GM10266 (cell line): ENCODE measurements at regions not wholly inside any gene's neighbourhood (a gene's known extent, or its start where the extent isn't known, plus 50 kb on each side); places are given as distances from the start of the nearest gene placed in this dataset.

Source experiments
- DNase-seq: peaks from one replicate; pipeline ENCODE4 v3.0.0; 2012; ENCODE audit errors: extremely low spot score
- TF ChIP-seq, protein P1 (sequence below): IDR thresholded peaks from 2 replicates; pipeline ENCODE4 v1.5.1; 2012; ENCODE audit warnings: mild to moderate bottlenecking, low read depth; ENCODE audit not compliant: control insufficient read depth, insufficient read depth; ENCODE audit errors: missing control alignments

DNA sequence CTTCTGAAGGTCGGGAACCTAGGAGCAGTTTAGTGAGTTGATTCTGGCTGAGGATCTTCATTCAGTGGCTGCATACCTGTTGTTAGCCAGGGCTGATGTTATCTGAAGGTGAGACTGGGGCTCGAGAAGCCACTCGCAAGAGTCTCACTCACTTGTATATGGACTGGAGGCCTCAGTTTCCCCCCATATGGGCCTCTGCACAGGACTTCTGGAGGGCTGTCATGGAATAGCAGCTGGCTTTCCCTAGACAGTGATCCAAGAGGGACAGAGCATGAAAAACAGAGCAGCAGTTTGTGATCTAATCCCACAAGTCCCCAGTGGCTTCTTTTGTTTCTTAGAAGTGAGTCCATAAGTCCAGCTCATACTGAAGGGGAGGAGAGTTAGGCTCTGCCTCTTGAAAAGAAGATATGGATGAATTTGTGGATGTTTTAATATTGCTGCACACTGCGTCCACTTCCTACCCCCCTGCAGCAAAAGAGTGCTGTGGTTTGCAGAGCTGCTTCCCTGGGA lies 623.4 kb downstream of the CDH26 start:
- TF ChIP-seq, protein P1, sequence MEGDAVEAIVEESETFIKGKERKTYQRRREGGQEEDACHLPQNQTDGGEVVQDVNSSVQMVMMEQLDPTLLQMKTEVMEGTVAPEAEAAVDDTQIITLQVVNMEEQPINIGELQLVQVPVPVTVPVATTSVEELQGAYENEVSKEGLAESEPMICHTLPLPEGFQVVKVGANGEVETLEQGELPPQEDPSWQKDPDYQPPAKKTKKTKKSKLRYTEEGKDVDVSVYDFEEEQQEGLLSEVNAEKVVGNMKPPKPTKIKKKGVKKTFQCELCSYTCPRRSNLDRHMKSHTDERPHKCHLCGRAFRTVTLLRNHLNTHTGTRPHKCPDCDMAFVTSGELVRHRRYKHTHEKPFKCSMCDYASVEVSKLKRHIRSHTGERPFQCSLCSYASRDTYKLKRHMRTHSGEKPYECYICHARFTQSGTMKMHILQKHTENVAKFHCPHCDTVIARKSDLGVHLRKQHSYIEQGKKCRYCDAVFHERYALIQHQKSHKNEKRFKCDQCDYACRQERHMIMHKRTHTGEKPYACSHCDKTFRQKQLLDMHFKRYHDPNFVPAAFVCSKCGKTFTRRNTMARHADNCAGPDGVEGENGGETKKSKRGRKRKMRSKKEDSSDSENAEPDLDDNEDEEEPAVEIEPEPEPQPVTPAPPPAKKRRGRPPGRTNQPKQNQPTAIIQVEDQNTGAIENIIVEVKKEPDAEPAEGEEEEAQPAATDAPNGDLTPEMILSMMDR: no peak
- DNase-seq: no peak

DNA sequence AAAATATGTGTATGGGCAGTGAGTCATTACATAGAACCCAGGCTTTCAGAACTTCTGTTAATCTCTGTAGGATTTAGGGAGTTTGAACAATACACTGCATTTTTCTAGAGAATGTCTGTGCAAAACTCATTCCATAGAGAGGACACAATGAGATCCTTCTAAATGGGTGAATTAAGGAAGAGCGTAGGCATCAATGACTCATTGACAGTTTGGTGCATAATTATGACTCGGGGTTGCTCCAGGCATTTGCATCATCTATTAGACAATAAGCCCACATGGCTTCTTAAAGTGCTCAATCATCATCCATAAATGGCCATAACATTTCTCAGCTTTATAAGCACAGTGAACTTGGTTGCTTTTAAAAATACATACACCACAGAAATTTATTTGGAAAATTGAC lies 625.5 kb downstream of the CDH26 start:
- TF ChIP-seq, protein P1: no peak
- DNase-seq: no peak

DNA sequence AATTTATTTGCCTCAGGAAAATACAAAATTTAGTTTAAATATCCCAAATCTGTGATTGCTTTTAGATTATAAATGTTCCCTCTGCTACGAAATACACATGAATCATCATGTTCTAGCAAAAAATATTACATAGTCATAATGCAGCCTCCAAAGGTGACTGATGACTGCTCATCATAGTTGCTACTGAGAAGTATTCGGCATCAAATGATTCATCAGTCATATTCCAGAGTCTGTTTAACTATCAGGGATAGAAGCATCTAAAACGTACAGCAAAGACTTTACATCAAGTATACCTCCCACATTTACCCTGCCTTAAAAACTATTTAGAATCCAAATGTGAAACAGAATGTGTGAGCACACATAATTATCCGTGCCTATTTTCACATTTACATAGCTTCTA lies 626.0 kb downstream of the CDH26 start:
- no peak for DNase-seq
- TF ChIP-seq, protein P1: no peak

DNA sequence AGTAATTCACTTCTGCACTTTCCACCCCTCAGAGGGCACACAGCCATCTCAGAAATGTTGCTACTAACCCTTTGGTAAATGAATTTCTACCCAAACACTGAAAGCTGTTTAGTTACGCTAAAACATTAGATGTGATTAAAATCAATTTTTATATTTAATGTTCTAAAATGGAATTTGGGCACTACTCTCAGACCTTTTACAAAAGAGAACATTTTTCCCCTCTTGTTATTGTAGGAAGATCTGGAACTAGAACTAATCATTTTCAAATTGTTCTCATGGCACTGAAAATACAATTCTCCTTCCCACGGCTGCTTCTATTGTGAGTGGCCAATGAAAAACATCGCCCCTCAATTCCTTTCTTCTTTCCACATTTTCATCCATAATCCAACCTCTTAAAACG lies 627.4 kb downstream of the CDH26 start:
- DNase-seq: no peak
- TF ChIP-seq, protein P1: no peak

DNA sequence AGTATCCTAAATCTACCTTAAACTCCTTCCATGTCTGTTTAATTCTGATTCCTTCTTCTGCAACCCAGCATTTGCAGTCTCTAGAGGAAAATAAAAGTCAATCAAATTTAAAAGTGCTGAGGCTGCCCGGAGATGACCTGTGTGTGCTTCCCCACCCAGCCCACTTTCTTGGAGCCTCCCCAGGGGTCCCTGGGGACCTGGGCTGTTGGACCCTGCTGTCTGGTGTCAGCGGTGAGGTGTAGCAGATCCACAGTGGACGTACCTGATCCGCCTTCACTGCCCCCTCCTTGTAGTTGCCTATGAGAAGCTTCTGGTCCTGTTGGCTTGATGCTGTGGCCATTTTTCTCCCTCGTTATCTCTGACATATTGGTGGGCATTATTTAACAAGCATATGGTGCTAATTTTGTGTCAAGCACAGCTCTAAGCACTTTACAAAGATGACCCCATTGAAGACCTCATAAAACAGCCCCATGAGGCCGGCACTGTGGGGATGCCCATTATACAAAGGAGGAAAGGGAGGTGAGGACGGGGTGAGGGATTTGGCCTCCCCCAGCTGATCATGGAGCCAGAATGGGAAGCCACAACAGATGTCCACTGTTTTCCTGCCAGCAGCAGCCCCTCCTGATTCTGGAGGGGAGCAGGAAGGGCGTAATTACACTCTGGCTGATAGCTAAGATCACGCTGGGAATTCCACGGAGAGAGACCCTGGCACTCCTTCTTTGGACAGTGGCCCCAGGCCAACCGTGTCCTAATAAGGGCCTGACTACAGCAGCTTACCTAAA lies 628.2 kb downstream of the CDH26 start:
- TF ChIP-seq, protein P1: no peak
- DNase-seq: no peak

DNA sequence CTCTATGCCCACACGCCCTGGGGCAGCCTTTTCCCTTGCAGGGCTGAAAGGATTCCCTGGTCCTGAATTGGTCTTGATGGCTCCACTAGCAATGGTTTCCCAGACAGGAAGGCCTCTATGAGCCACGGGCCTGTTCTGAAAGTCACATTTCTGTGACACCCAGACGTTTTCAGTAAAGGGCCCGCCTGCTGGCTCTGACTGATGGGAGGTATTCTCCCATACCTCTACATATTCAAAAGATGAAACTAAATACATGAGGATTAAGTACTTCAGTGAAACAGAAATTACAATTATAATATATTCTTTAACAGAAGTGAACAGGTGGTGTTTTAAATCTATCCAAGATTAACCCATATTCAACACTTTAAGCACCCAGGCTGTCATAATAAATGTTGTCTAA lies 629.8 kb downstream of the CDH26 start:
- DNase-seq: no peak
- TF ChIP-seq, protein P1: no peak

DNA sequence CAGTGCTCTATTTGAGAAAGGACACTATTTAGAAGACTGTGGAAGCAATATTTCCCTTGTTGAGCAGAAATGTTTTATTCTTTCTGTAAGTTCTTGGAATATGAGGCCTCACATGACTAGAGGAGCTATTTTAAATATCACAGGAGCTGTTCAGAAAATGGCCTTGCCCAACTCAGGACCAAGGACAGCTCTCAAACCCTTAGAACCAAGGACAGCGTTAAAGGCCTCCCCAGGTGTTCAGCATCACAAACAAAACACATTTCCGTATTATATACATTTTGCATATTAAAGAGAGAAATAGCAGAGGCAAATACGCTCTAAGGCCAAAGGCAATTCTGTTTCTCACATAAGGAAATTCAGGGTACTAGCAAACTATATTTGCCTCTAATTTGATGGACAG lies 631.4 kb downstream of the CDH26 start:
- no peak for DNase-seq
- TF ChIP-seq, protein P1: no peak
